ENCODE measurements at regions not wholly inside any gene's neighbourhood (a gene's known extent, or its start where the extent isn't known, plus 50 kb on each side); places are given as distances from the start of the nearest gene placed in this dataset.

- H3K9me3 Mint-ChIP-seq, result no peaks in the 10 kb centered on the region
- no peak overlapping the region for H3K4me3 Mint-ChIP-seq
- no peak overlapping the region for H3K27ac Mint-ChIP-seq
- H3K4me1 Mint-ChIP-seq (ENCODE audit: low read depth), result no peaks in the 10 kb centered on the region
- no peaks in the 10 kb centered on the region for H3K36me3 Mint-ChIP-seq (ENCODE audit: low read depth)
- peaks cover 8% of the 10 kb centered on the region for H3K27me3 Mint-ChIP-seq
These were observed 200.3 kb upstream of the IL12A start for GRCh38 chr3:159788291-159788690.

- no peak overlapping the region for H3K27ac Mint-ChIP-seq
- no peak overlapping the region for H3K4me3 Mint-ChIP-seq
- H3K4me1 Mint-ChIP-seq (ENCODE audit: low read depth), result no peaks in the 10 kb centered on the region
- no peaks in the 10 kb centered on the region for H3K9me3 Mint-ChIP-seq
- peaks cover 8% of the 10 kb centered on the region for H3K27me3 Mint-ChIP-seq
- no peaks in the 10 kb centered on the region for H3K36me3 Mint-ChIP-seq (ENCODE audit: low read depth)
These were observed 199.6 kb upstream of the IL12A start for GRCh38 chr3:159789017-159789416.

GRCh38 chr3:159789742-159790635, 198.6 kb upstream of the IL12A start:
- H3K4me1 Mint-ChIP-seq (ENCODE audit: low read depth), result no peaks in the 10 kb centered on the region
- peaks cover 8% of the 10 kb centered on the region for H3K27me3 Mint-ChIP-seq
- H3K4me3 Mint-ChIP-seq, result no peak overlapping the region
- no peaks in the 10 kb centered on the region for H3K9me3 Mint-ChIP-seq
- H3K27ac Mint-ChIP-seq, result no peak overlapping the region
- H3K36me3 Mint-ChIP-seq (ENCODE audit: low read depth), result no peaks in the 10 kb centered on the region

- Mint-ChIP-seq H3K9me3 (no peaks in the 10 kb centered on the region), H3K27ac (no peak overlapping the region), H3K36me3 (ENCODE audit: low read depth) (no peaks in the 10 kb centered on the region), H3K4me3 (no peak overlapping the region), H3K4me1 (ENCODE audit: low read depth) (peaks cover 6% of the 10 kb centered on the region), H3K27me3 (peaks cover 3% of the 10 kb centered on the region)
These were observed 197.3 kb upstream of the IL12A start for GRCh38 chr3:159791336-159791735.

GRCh38 chr3:159792070-159792469, 196.6 kb upstream of the IL12A start:
- H3K9me3 Mint-ChIP-seq, result no peaks in the 10 kb centered on the region

GRCh38 chr3:159795042-159795441, 193.6 kb upstream of the IL12A start:
- no peaks in the 10 kb centered on the region for H3K27me3 Mint-ChIP-seq
- no peaks in the 10 kb centered on the region for H3K9me3 Mint-ChIP-seq
- no peak overlapping the region for H3K27ac Mint-ChIP-seq
- H3K4me1 Mint-ChIP-seq (ENCODE audit: low read depth), result peaks cover 21% of the 10 kb centered on the region
- H3K36me3 Mint-ChIP-seq (ENCODE audit: low read depth), result no peaks in the 10 kb centered on the region
- no peak overlapping the region for H3K4me3 Mint-ChIP-seq

More at GRCh38 chr3:159792070-159792469, 196.6 kb upstream of the IL12A start:
- Mint-ChIP-seq H3K36me3 (ENCODE audit: low read depth) (no peaks in the 10 kb centered on the region), H3K4me3 (no peak overlapping the region), H3K27ac (no peak overlapping the region), H3K27me3 (peaks cover 3% of the 10 kb centered on the region), H3K4me1 (ENCODE audit: low read depth) (peaks cover 13% of the 10 kb centered on the region)

GRCh38 chr3:159795681-159796175, 192.9 kb upstream of the IL12A start:
- Mint-ChIP-seq H3K27ac (no peak overlapping the region), H3K27me3 (no peaks in the 10 kb centered on the region), H3K4me1 (ENCODE audit: low read depth) (peaks cover 21% of the 10 kb centered on the region), H3K9me3 (no peaks in the 10 kb centered on the region), H3K36me3 (ENCODE audit: low read depth) (no peaks in the 10 kb centered on the region), H3K4me3 (no peak overlapping the region)

GRCh38 chr3:159796226-159796625, 192.4 kb upstream of the IL12A start:
- Mint-ChIP-seq H3K4me3 (no peak overlapping the region), H3K9me3 (no peaks in the 10 kb centered on the region), H3K36me3 (ENCODE audit: low read depth) (no peaks in the 10 kb centered on the region), H3K27me3 (no peaks in the 10 kb centered on the region), H3K27ac (peak overlapping the region; percentile 22), H3K4me1 (ENCODE audit: low read depth) (peaks cover 21% of the 10 kb centered on the region)

- H3K27ac Mint-ChIP-seq, result peak overlapping the region; percentile 22
- peaks cover 21% of the 10 kb centered on the region for H3K4me1 Mint-ChIP-seq (ENCODE audit: low read depth)
- H3K4me3 Mint-ChIP-seq, result no peak overlapping the region
- H3K27me3 Mint-ChIP-seq, result no peaks in the 10 kb centered on the region
- no peaks in the 10 kb centered on the region for H3K36me3 Mint-ChIP-seq (ENCODE audit: low read depth)
- no peaks in the 10 kb centered on the region for H3K9me3 Mint-ChIP-seq
These were observed 191.9 kb upstream of the IL12A start for GRCh38 chr3:159796744-159797143.

GRCh38 chr3:159797771-159798170, 190.9 kb upstream of the IL12A start:
- Mint-ChIP-seq H3K9me3 (no peaks in the 10 kb centered on the region), H3K4me3 (peak overlapping the region; percentile 9), H3K4me1 (ENCODE audit: low read depth) (peaks cover 21% of the 10 kb centered on the region), H3K27ac (peak overlapping the region; percentile 21), H3K27me3 (peaks cover 5% of the 10 kb centered on the region), H3K36me3 (ENCODE audit: low read depth) (no peaks in the 10 kb centered on the region)

GRCh38 chr3:159798951-159799350, 189.7 kb upstream of the IL12A start:
- Mint-ChIP-seq H3K4me3 (no peak overlapping the region), H3K36me3 (ENCODE audit: low read depth) (no peaks in the 10 kb centered on the region)

GRCh38 chr3:159800434-159801155, 188.0 kb upstream of the IL12A start:
- Mint-ChIP-seq H3K4me1 (ENCODE audit: low read depth) (peaks cover 21% of the 10 kb centered on the region), H3K36me3 (ENCODE audit: low read depth) (no peaks in the 10 kb centered on the region), H3K27ac (no peak overlapping the region), H3K9me3 (no peaks in the 10 kb centered on the region), H3K27me3 (peaks cover 5% of the 10 kb centered on the region), H3K4me3 (no peak overlapping the region)

More at GRCh38 chr3:159798951-159799350, 189.7 kb upstream of the IL12A start:
- Mint-ChIP-seq H3K27me3 (peaks cover 5% of the 10 kb centered on the region), H3K4me1 (ENCODE audit: low read depth) (peaks cover 21% of the 10 kb centered on the region), H3K27ac (no peak overlapping the region), H3K9me3 (no peaks in the 10 kb centered on the region)

GRCh38 chr3:159802864-159803263, 185.8 kb upstream of the IL12A start:
- H3K9me3 Mint-ChIP-seq, result no peaks in the 10 kb centered on the region
- H3K4me3 Mint-ChIP-seq, result no peak overlapping the region
- H3K36me3 Mint-ChIP-seq (ENCODE audit: low read depth), result no peaks in the 10 kb centered on the region
- no peak overlapping the region for H3K27ac Mint-ChIP-seq
- H3K4me1 Mint-ChIP-seq (ENCODE audit: low read depth), result no peaks in the 10 kb centered on the region
- peaks cover 5% of the 10 kb centered on the region for H3K27me3 Mint-ChIP-seq

- H3K27me3 Mint-ChIP-seq, result peaks cover 5% of the 10 kb centered on the region
These were observed 185.2 kb upstream of the IL12A start for GRCh38 chr3:159803459-159803858.

GRCh38 chr3:159804726-159805410, 183.8 kb upstream of the IL12A start:
- no peaks in the 10 kb centered on the region for H3K36me3 Mint-ChIP-seq (ENCODE audit: low read depth)
- H3K4me1 Mint-ChIP-seq (ENCODE audit: low read depth), result no peaks in the 10 kb centered on the region

More at GRCh38 chr3:159803459-159803858, 185.2 kb upstream of the IL12A start:
- no peaks in the 10 kb centered on the region for H3K36me3 Mint-ChIP-seq (ENCODE audit: low read depth)
- no peaks in the 10 kb centered on the region for H3K4me1 Mint-ChIP-seq (ENCODE audit: low read depth)
- no peak overlapping the region for H3K4me3 Mint-ChIP-seq
- H3K9me3 Mint-ChIP-seq, result no peaks in the 10 kb centered on the region
- H3K27ac Mint-ChIP-seq, result no peak overlapping the region

More at GRCh38 chr3:159804726-159805410, 183.8 kb upstream of the IL12A start:
- no peak overlapping the region for H3K27ac Mint-ChIP-seq
- no peak overlapping the region for H3K4me3 Mint-ChIP-seq
- no peaks in the 10 kb centered on the region for H3K9me3 Mint-ChIP-seq
- H3K27me3 Mint-ChIP-seq, result peaks cover 5% of the 10 kb centered on the region
